ENCODE measurements at regions not wholly inside any gene's neighbourhood (a gene's known extent, or its start where the extent isn't known, plus 50 kb on each side); places are given as distances from the start of the nearest gene placed in this dataset.

- peaks cover 0 to 7% (median 3%) of the 10 kb centered on the region in 7 donors for H3K9me3 Mint-ChIP-seq
- DNase-seq (no peak), ATAC-seq (ENCODE audit: low read depth in 2 of 2) (no peak)
- no peak overlapping the region for H3K4me3 Mint-ChIP-seq
- H3K36me3 Mint-ChIP-seq = no peaks in the 10 kb centered on the region
- H3K27me3 Mint-ChIP-seq = peaks cover 0 to 11% (median 5%) of the 10 kb centered on the region in 3 donors
- H3K27ac Mint-ChIP-seq = no peak overlapping the region
- H3K4me1 Mint-ChIP-seq = no peaks in the 10 kb centered on the region
Observed at GRCh38 chr11:70727021-70727420, 328.7 kb downstream of the CTTN start.

GRCh38 chr11:70727899-70728620, 329.7 kb downstream of the CTTN start:
- Mint-ChIP-seq H3K4me3 (no peak overlapping the region), H3K27me3 (peaks cover 0 to 15% (median 0%) of the 10 kb centered on the region in 3 donors), H3K27ac (no peak overlapping the region), H3K4me1 (no peaks in the 10 kb centered on the region), H3K36me3 (no peaks in the 10 kb centered on the region), H3K9me3 (peaks cover 0 to 9% (median 6%) of the 10 kb centered on the region in 7 donors)
- no peak for ATAC-seq (ENCODE audit: low read depth in 2 of 2)
- DNase-seq = no peak

- Mint-ChIP-seq H3K4me1 (no peaks in the 10 kb centered on the region), H3K4me3 (no peak overlapping the region), H3K9me3 (peaks cover 0 to 11% (median 6%) of the 10 kb centered on the region in 7 donors), H3K36me3 (no peaks in the 10 kb centered on the region), H3K27me3 (peaks cover 0 to 18% (median 0%) of the 10 kb centered on the region in 3 donors), H3K27ac (no peak overlapping the region)
- DNase-seq = no peak
- no peak for ATAC-seq (ENCODE audit: low read depth in 2 of 2)
Observed at GRCh38 chr11:70729949-70730348, 331.6 kb downstream of the CTTN start.

GRCh38 chr11:70730411-70730810, 332.1 kb downstream of the CTTN start:
- no peaks in the 10 kb centered on the region for H3K4me1 Mint-ChIP-seq
- DNase-seq (no peak), ATAC-seq (ENCODE audit: low read depth in 2 of 2) (no peak)
- H3K27me3 Mint-ChIP-seq = peaks cover 0 to 16% (median 0%) of the 10 kb centered on the region in 3 donors
- no peak overlapping the region for H3K27ac Mint-ChIP-seq
- H3K36me3 Mint-ChIP-seq = no peaks in the 10 kb centered on the region
- peaks cover 0 to 11% (median 6%) of the 10 kb centered on the region in 7 donors for H3K9me3 Mint-ChIP-seq
- H3K4me3 Mint-ChIP-seq = no peak overlapping the region

GRCh38 chr11:70731271-70732022, 333.1 kb downstream of the CTTN start:
- Mint-ChIP-seq H3K4me3 (peak overlapping the region in 1 of 8 donors; percentile 48), H3K9me3 (peaks cover 0 to 11% (median 6%) of the 10 kb centered on the region in 7 donors), H3K4me1 (no peaks in the 10 kb centered on the region), H3K27me3 (peaks cover 0 to 17% (median 0%) of the 10 kb centered on the region in 3 donors), H3K27ac (peak overlapping the region in 1 of 6 donors; percentile 54), H3K36me3 (no peaks in the 10 kb centered on the region)
- ATAC-seq (ENCODE audit: low read depth in 2 of 2) (no peak), DNase-seq (no peak)

GRCh38 chr11:70732023-70732880, 333.9 kb downstream of the CTTN start:
- Mint-ChIP-seq H3K36me3 (no peaks in the 10 kb centered on the region), H3K4me1 (no peaks in the 10 kb centered on the region), H3K9me3 (peaks cover 0 to 9% (median 0%) of the 10 kb centered on the region in 7 donors), H3K27ac (peak overlapping the region in 1 of 6 donors; percentile 78), H3K27me3 (peaks cover 0 to 18% (median 0%) of the 10 kb centered on the region in 3 donors), H3K4me3 (peak overlapping the region in 1 of 8 donors; percentile 48)
- DNase-seq (no peak), ATAC-seq (ENCODE audit: low read depth in 2 of 2) (no peak)

GRCh38 chr11:70732881-70733196, 334.5 kb downstream of the CTTN start:
- no peak for DNase-seq
- no peak overlapping the region for H3K4me3 Mint-ChIP-seq
- H3K9me3 Mint-ChIP-seq = peaks cover 0 to 9% (median 0%) of the 10 kb centered on the region in 7 donors
- no peaks in the 10 kb centered on the region for H3K4me1 Mint-ChIP-seq
- peaks cover 0 to 22% (median 0%) of the 10 kb centered on the region in 3 donors for H3K27me3 Mint-ChIP-seq
- no peaks in the 10 kb centered on the region for H3K36me3 Mint-ChIP-seq
- H3K27ac Mint-ChIP-seq = no peak overlapping the region
- no peak for ATAC-seq (ENCODE audit: low read depth in 2 of 2)

- no peaks in the 10 kb centered on the region for H3K4me1 Mint-ChIP-seq
- H3K36me3 Mint-ChIP-seq = no peaks in the 10 kb centered on the region
- ATAC-seq (ENCODE audit: low read depth in 2 of 2) (no peak), DNase-seq (no peak)
- H3K4me3 Mint-ChIP-seq = peak overlapping the region in 1 of 8 donors; percentile 15
- H3K9me3 Mint-ChIP-seq = peaks cover 0 to 9% (median 0%) of the 10 kb centered on the region in 7 donors
- H3K27me3 Mint-ChIP-seq = peaks cover 0 to 22% (median 0%) of the 10 kb centered on the region in 3 donors
- H3K27ac Mint-ChIP-seq = no peak overlapping the region
Observed at GRCh38 chr11:70733327-70734325, 335.3 kb downstream of the CTTN start.

- H3K27ac Mint-ChIP-seq = no peak overlapping the region
- H3K27me3 Mint-ChIP-seq = peaks cover 0 to 22% (median 0%) of the 10 kb centered on the region in 3 donors
- H3K4me1 Mint-ChIP-seq = no peaks in the 10 kb centered on the region
- no peaks in the 10 kb centered on the region for H3K36me3 Mint-ChIP-seq
- H3K4me3 Mint-ChIP-seq = no peak overlapping the region
- no peak for ATAC-seq (ENCODE audit: low read depth in 2 of 2)
- H3K9me3 Mint-ChIP-seq = peaks cover 0 to 9% (median 0%) of the 10 kb centered on the region in 7 donors
- DNase-seq = no peak
Observed at GRCh38 chr11:70734379-70734778, 336.1 kb downstream of the CTTN start.

GRCh38 chr11:70734911-70735310, 336.6 kb downstream of the CTTN start:
- Mint-ChIP-seq H3K4me3 (no peak overlapping the region), H3K27me3 (peaks cover 0 to 22% (median 0%) of the 10 kb centered on the region in 3 donors), H3K27ac (no peak overlapping the region), H3K36me3 (no peaks in the 10 kb centered on the region), H3K9me3 (peaks cover 0 to 9% (median 0%) of the 10 kb centered on the region in 7 donors), H3K4me1 (no peaks in the 10 kb centered on the region)
- DNase-seq (no peak), ATAC-seq (ENCODE audit: low read depth in 2 of 2) (no peak)

- Mint-ChIP-seq H3K4me3 (no peak overlapping the region), H3K9me3 (peaks cover 0 to 9% (median 0%) of the 10 kb centered on the region in 7 donors), H3K36me3 (no peaks in the 10 kb centered on the region), H3K27me3 (peaks cover 0 to 25% (median 0%) of the 10 kb centered on the region in 3 donors), H3K27ac (no peak overlapping the region), H3K4me1 (no peaks in the 10 kb centered on the region)
- no peak for ATAC-seq (ENCODE audit: low read depth in 2 of 2)
- no peak for DNase-seq
Observed at GRCh38 chr11:70735976-70736375, 337.6 kb downstream of the CTTN start.

GRCh38 chr11:70736461-70736860, 338.1 kb downstream of the CTTN start:
- H3K4me3 Mint-ChIP-seq = no peak overlapping the region
- no peaks in the 10 kb centered on the region for H3K36me3 Mint-ChIP-seq
- H3K4me1 Mint-ChIP-seq = no peaks in the 10 kb centered on the region
- DNase-seq (no peak), ATAC-seq (ENCODE audit: low read depth in 2 of 2) (no peak)
- H3K27ac Mint-ChIP-seq = no peak overlapping the region
- H3K9me3 Mint-ChIP-seq = peaks cover 0 to 9% (median 0%) of the 10 kb centered on the region in 7 donors
- peaks cover 0 to 30% (median 0%) of the 10 kb centered on the region in 3 donors for H3K27me3 Mint-ChIP-seq
